WTC11 (cell line): ENCODE measurements at regions not wholly inside any gene's neighbourhood (a gene's known extent, or its start where the extent isn't known, plus 50 kb on each side); places are given as distances from the start of the nearest gene placed in this dataset.

Experiments
- ATAC-seq: fragments of 200-7000 bp; cut with Tn5 transposase; 2 replicates; pipeline ENCODE4 v1.10.0; 2021; ENCODE audit warnings: mild to moderate bottlenecking, moderate library complexity
- CTCF ChIA-PET: fragments of 300-600 bp; sonication (Branson Sonifier 250); formaldehyde crosslinking; loops from one replicate; lab custom pipeline; 2021; ENCODE audit warnings: antibody characterized with exemption; lab: Charles Lee
- POLR2A ChIA-PET: fragments of 350-600 bp; sonication (Branson Sonifier 250); formaldehyde crosslinking; loops from one replicate; lab custom pipeline; 2021; ENCODE audit warnings: antibody characterized with exemption; lab: Charles Lee
- DNase-seq: peaks from one replicate; pipeline ENCODE4 v3.0.0; 2021; ENCODE audit warnings: low spot score
- H3K27ac Mint-ChIP-seq: 2 replicates; pipeline ENCODE4 v1.8.0; 2021; ENCODE audit warnings: mixed read lengths
- H3K27me3 Mint-ChIP-seq: 2 replicates; pipeline ENCODE4 v1.8.0; 2021; ENCODE audit warnings: low read depth, mild to moderate bottlenecking, moderate library complexity, mixed read lengths
- H3K36me3 Mint-ChIP-seq: 2 replicates; pipeline ENCODE4 v1.8.0; 2021; ENCODE audit warnings: mixed read lengths
- H3K4me1 Mint-ChIP-seq: 2 replicates; pipeline ENCODE4 v1.8.0; 2022; ENCODE audit warnings: mixed read lengths
- H3K4me3 Mint-ChIP-seq: 2 replicates; pipeline ENCODE4 v1.8.0; 2021; ENCODE audit warnings: mild to moderate bottlenecking, moderate library complexity, mixed read lengths
- H3K9me3 Mint-ChIP-seq: 2 replicates; pipeline ENCODE4 v1.8.0; 2021; ENCODE audit warnings: mixed read lengths
- AR ChIP-seq: fragments of 250-450 bp; sonication (Bioruptor Pico); IDR thresholded peaks from 2 replicates; pipeline ENCODE4 v1.9.0; 2021; ENCODE audit warnings: mild to moderate bottlenecking
- ATF1 ChIP-seq: sonication (generic); formaldehyde crosslinking; IDR thresholded peaks from 2 replicates; pipeline ENCODE4 v1.8.1; 2023; ENCODE audit warnings: mild to moderate bottlenecking, moderate library complexity, missing genetic modification reagents
- ATF6 ChIP-seq: sonication (generic); formaldehyde crosslinking; IDR thresholded peaks from 2 replicates; pipeline ENCODE4 v1.8.1; 2023; ENCODE audit warnings: mild to moderate bottlenecking, missing genetic modification reagents
- CREB1 ChIP-seq: sonication (generic); formaldehyde crosslinking; IDR thresholded peaks from 2 replicates; pipeline ENCODE4 v1.8.0; 2023; ENCODE audit warnings: mild to moderate bottlenecking, missing genetic modification reagents
- ERG ChIP-seq: fragments of 250-450 bp; sonication (Bioruptor Pico); IDR thresholded peaks from 2 replicates; pipeline ENCODE4 v1.8.0; 2021; ENCODE audit warnings: mild to moderate bottlenecking
- FOXJ3 ChIP-seq: sonication (generic); formaldehyde crosslinking; IDR thresholded peaks from 2 replicates; pipeline ENCODE4 v1.9.0; 2021; ENCODE audit warnings: missing genetic modification reagents, mild to moderate bottlenecking, borderline replicate concordance
- JAZF1 ChIP-seq: fragments of 250-450 bp; sonication (Bioruptor Pico); IDR thresholded peaks from 2 replicates; pipeline ENCODE4 v1.9.0; 2021; ENCODE audit warnings: moderate library complexity, mild to moderate bottlenecking, inconsistent platforms
- NFATC4 ChIP-seq: fragments of 250-450 bp; sonication (Bioruptor Pico); IDR thresholded peaks from 2 replicates; pipeline ENCODE4 v1.9.0; 2021; ENCODE audit warnings: mild to moderate bottlenecking
- NFE2L1 ChIP-seq: sonication (generic); formaldehyde crosslinking; IDR thresholded peaks from 2 replicates; pipeline ENCODE4 v1.8.1; 2023; ENCODE audit warnings: missing genetic modification reagents
- NFYB ChIP-seq: sonication (generic); formaldehyde crosslinking; conservative IDR thresholded peaks from 2 replicates; pipeline ENCODE4 v1.8.0; 2022; ENCODE audit warnings: low read depth, missing genetic modification reagents
- NR1H2 ChIP-seq: sonication (generic); formaldehyde crosslinking; IDR thresholded peaks from 2 replicates; pipeline ENCODE4 v1.9.0; 2021; ENCODE audit warnings: mild to moderate bottlenecking, moderate library complexity, missing genetic modification reagents
- NR3C1 ChIP-seq: sonication (generic); formaldehyde crosslinking; conservative IDR thresholded peaks from 2 replicates; pipeline ENCODE4 v1.8.1; 2023; ENCODE audit warnings: low read depth, mild to moderate bottlenecking, missing genetic modification reagents
- PRRX2 ChIP-seq: fragments of 250-450 bp; sonication (Bioruptor Pico); IDR thresholded peaks from 2 replicates; pipeline ENCODE4 v1.8.0; 2021; ENCODE audit warnings: mild to moderate bottlenecking
- SMAD4 ChIP-seq: sonication (generic); formaldehyde crosslinking; IDR thresholded peaks from 2 replicates; pipeline ENCODE4 v1.8.0; 2022; ENCODE audit warnings: mild to moderate bottlenecking, missing genetic modification reagents
- SP1 ChIP-seq: sonication (generic); formaldehyde crosslinking; conservative IDR thresholded peaks from 2 replicates; pipeline ENCODE4 v1.8.1; 2022; ENCODE audit warnings: missing genetic modification reagents
- TCF7 ChIP-seq: sonication (generic); formaldehyde crosslinking; IDR thresholded peaks from 2 replicates; pipeline ENCODE4 v1.8.0; 2022; ENCODE audit warnings: mild to moderate bottlenecking, low read depth, missing genetic modification reagents, moderate library complexity
- TEAD4 ChIP-seq: sonication (generic); formaldehyde crosslinking; IDR thresholded peaks from 2 replicates; pipeline ENCODE4 v1.8.0; 2022; ENCODE audit warnings: mild to moderate bottlenecking, missing genetic modification reagents
- ZNF138 ChIP-seq: sonication (generic); formaldehyde crosslinking; conservative IDR thresholded peaks from 2 replicates; pipeline ENCODE4 v1.8.1; 2022; ENCODE audit warnings: mild to moderate bottlenecking, moderate library complexity, missing genetic modification reagents
- ZNF219 ChIP-seq: sonication (generic); formaldehyde crosslinking; IDR thresholded peaks from 2 replicates; pipeline ENCODE4 v1.8.0; 2023; ENCODE audit warnings: missing genetic modification reagents, mild to moderate bottlenecking, borderline replicate concordance
- ZNF416 ChIP-seq: fragments of 250-450 bp; sonication (Bioruptor Pico); IDR thresholded peaks from 2 replicates; pipeline ENCODE4 v1.9.0; 2021; ENCODE audit warnings: mild to moderate bottlenecking, inconsistent platforms
- ZNF423 ChIP-seq: fragments of 250-450 bp; sonication (Bioruptor Pico); IDR thresholded peaks from 2 replicates; pipeline ENCODE4 v2.1.2; 2022; ENCODE audit warnings: mild to moderate bottlenecking, moderate library complexity
- TF ChIP-seq, protein P1 (sequence below): sonication (generic); formaldehyde crosslinking; IDR thresholded peaks from 2 replicates; pipeline ENCODE4 v1.8.1; 2022; ENCODE audit warnings: low read depth, missing genetic modification reagents, borderline replicate concordance
- TF ChIP-seq, protein P2 (sequence below): sonication (generic); formaldehyde crosslinking; IDR thresholded peaks from 2 replicates; pipeline ENCODE4 v1.8.0; 2022; ENCODE audit warnings: mild to moderate bottlenecking, missing genetic modification reagents
- TF ChIP-seq, protein P3 (sequence below): sonication (generic); formaldehyde crosslinking; IDR thresholded peaks from 2 replicates; pipeline ENCODE4 v1.8.1; 2023; ENCODE audit warnings: mild to moderate bottlenecking, missing genetic modification reagents

DNA sequence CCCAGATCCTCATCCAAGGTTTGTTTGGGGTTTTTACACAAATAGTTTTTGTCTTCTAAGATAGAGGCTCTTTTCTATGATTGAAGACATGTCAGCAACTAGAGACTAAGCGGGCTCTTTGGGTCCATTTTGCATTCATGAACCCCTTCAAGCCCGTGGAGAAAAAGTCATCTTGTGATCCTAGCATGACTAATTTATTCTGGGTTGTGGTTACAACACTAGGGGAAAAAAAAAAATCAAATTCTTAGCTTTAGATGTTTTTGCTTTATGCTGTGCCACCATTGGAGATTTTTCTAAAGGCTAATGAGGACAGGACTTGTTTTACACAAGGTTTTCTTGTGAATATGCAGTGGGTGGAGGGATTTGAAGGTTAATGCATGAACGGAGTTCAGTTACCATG lies 440.0 kb downstream of the PCDH7 start (continued):
- TF ChIP-seq SMAD4 = no peak
- TF ChIP-seq AR (CRISPR knock-in tag) = no peak
- TF ChIP-seq NFATC4 (CRISPR knock-in tag) = no peak
- TF ChIP-seq FOXJ3 (CRISPR knock-in tag) = no peak
- no peak for TF ChIP-seq ZNF423 (CRISPR knock-in tag)
- TF ChIP-seq ZNF219 (CRISPR knock-in tag) = no peak
- no peak for TF ChIP-seq ZNF416 (CRISPR knock-in tag)
- TF ChIP-seq ATF6 (CRISPR knock-in tag) = no peak
- TF ChIP-seq, protein P1, sequence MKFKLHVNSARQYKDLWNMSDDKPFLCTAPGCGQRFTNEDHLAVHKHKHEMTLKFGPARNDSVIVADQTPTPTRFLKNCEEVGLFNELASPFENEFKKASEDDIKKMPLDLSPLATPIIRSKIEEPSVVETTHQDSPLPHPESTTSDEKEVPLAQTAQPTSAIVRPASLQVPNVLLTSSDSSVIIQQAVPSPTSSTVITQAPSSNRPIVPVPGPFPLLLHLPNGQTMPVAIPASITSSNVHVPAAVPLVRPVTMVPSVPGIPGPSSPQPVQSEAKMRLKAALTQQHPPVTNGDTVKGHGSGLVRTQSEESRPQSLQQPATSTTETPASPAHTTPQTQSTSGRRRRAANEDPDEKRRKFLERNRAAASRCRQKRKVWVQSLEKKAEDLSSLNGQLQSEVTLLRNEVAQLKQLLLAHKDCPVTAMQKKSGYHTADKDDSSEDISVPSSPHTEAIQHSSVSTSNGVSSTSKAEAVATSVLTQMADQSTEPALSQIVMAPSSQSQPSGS = no peak

DNA sequence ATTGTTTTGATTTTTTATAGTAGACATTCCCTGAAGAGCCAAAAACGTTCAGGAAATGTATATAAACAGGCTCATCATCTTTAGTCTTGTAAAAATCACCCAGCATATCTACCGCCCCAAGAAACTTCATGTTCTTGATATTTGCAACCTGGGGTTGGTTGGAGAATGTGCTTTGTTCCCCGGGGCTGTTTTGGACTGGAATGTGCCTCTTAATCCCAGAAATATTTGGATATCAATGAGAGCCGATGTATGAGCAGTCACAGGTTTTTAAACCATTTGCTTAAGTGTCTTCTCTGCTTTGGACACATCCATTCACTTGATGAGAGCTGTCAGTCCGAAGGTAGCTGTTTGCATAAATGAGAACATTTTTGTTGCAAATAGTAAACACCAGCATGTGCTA lies 449.7 kb downstream of the PCDH7 start:
- H3K9me3 Mint-ChIP-seq = peaks cover 3% of the 10 kb centered on the region; the same call in 1 of the 2 replicates
- CTCF ChIA-PET = no interaction called here

GRCh38 chr4:31171362-31171761 lies 451.2 kb downstream of the PCDH7 start:
- ATAC-seq = no peak
- H3K36me3 Mint-ChIP-seq = no peaks in the 10 kb centered on the region
- H3K9me3 Mint-ChIP-seq = peaks cover 3% of the 10 kb centered on the region; the same call in 1 of the 2 replicates
- TF ChIP-seq, protein P2, sequence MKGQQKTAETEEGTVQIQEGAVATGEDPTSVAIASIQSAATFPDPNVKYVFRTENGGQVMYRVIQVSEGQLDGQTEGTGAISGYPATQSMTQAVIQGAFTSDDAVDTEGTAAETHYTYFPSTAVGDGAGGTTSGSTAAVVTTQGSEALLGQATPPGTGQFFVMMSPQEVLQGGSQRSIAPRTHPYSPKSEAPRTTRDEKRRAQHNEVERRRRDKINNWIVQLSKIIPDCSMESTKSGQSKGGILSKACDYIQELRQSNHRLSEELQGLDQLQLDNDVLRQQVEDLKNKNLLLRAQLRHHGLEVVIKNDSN = no peak
- TF ChIP-seq, protein P3, sequence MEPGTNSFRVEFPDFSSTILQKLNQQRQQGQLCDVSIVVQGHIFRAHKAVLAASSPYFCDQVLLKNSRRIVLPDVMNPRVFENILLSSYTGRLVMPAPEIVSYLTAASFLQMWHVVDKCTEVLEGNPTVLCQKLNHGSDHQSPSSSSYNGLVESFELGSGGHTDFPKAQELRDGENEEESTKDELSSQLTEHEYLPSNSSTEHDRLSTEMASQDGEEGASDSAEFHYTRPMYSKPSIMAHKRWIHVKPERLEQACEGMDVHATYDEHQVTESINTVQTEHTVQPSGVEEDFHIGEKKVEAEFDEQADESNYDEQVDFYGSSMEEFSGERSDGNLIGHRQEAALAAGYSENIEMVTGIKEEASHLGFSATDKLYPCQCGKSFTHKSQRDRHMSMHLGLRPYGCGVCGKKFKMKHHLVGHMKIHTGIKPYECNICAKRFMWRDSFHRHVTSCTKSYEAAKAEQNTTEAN = no peak
- TF ChIP-seq ZNF138 (no peak), ERG (CRISPR knock-in tag) (no peak), SP1 (CRISPR knock-in tag) (no peak), NR3C1 (CRISPR knock-in tag) (no peak), JAZF1 (CRISPR knock-in tag) (no peak), NFYB (CRISPR knock-in tag) (no peak), CREB1 (CRISPR knock-in tag) (no peak), ATF1 (CRISPR knock-in tag) (no peak), PRRX2 (CRISPR knock-in tag) (no peak)
- CTCF ChIA-PET = no interaction called here
- no peaks in the 10 kb centered on the region for H3K27me3 Mint-ChIP-seq
- H3K27ac Mint-ChIP-seq = no peak overlapping the region
- POLR2A ChIA-PET = no interaction called here
- DNase-seq = no peak
- H3K4me3 Mint-ChIP-seq = no peak overlapping the region
- peaks cover 10% of the 10 kb centered on the region for H3K4me1 Mint-ChIP-seq

More for the DNA sequence above, 449.7 kb downstream of the PCDH7 start:
- TF ChIP-seq NR1H2 = no peak
- no peak for TF ChIP-seq SMAD4
- TF ChIP-seq NFE2L1 (CRISPR knock-in tag) = no peak
- TF ChIP-seq, protein P2 = no peak
- no peak for TF ChIP-seq TCF7
- TF ChIP-seq, protein P3 = no peak
- TF ChIP-seq TEAD4 (CRISPR knock-in tag) = no peak
- no peak for ATAC-seq
- POLR2A ChIA-PET = no interaction called here
- no peaks in the 10 kb centered on the region for H3K27me3 Mint-ChIP-seq
- no peak for DNase-seq
- H3K4me1 Mint-ChIP-seq = peaks cover 22% of the 10 kb centered on the region
- no peaks in the 10 kb centered on the region for H3K36me3 Mint-ChIP-seq
- no peak overlapping the region for H3K27ac Mint-ChIP-seq
- H3K4me3 Mint-ChIP-seq = no peak overlapping the region
